Ishikawa (cell line): ENCODE measurements at regions not wholly inside any gene's neighbourhood (a gene's known extent, or its start where the extent isn't known, plus 50 kb on each side); places are given as distances from the start of the nearest gene placed in this dataset.

Experiments
- CEBPB ChIP-seq: IDR thresholded peaks from 2 replicates; pipeline ENCODE4 v1.6.1; 2012
- CREB1 ChIP-seq: IDR thresholded peaks from 2 replicates; pipeline ENCODE4 v1.6.1; 2012; ENCODE audit warnings: low read depth
- EP300 ChIP-seq: IDR thresholded peaks from 2 replicates; pipeline ENCODE4 v1.6.1; 2012; ENCODE audit warnings: borderline replicate concordance
- FOXM1 ChIP-seq: IDR thresholded peaks from 2 replicates; pipeline ENCODE4 v1.6.1; 2012; ENCODE audit warnings: low read depth, borderline replicate concordance
- NFIC ChIP-seq: IDR thresholded peaks from 2 replicates; pipeline ENCODE4 v1.6.1; 2012
- TAF1 ChIP-seq: IDR thresholded peaks from 2 replicates; pipeline ENCODE4 v1.6.1; 2012; ENCODE audit warnings: low read depth, mild to moderate bottlenecking
- TCF12 ChIP-seq: IDR thresholded peaks from 2 replicates; pipeline ENCODE4 v1.6.1; 2012; ENCODE audit warnings: low read depth
- TEAD4 ChIP-seq: IDR thresholded peaks from 2 replicates; pipeline ENCODE4 v1.6.1; 2012
- YY1 ChIP-seq: IDR thresholded peaks from 2 replicates; pipeline ENCODE4 v1.6.1; 2012; ENCODE audit warnings: low read depth
- ZBTB7A ChIP-seq: IDR thresholded peaks from 2 replicates; pipeline ENCODE4 v1.6.1; 2012; ENCODE audit warnings: low read depth
- TF ChIP-seq, protein P1 (sequence below): IDR thresholded peaks from 2 replicates; pipeline ENCODE4 v1.6.1; 2012
- TF ChIP-seq, protein P2 (sequence below): IDR thresholded peaks from 2 replicates; pipeline ENCODE4 v1.6.1; 2012; ENCODE audit warnings: low read depth, mild to moderate bottlenecking

GRCh38 chr9:135380311-135380960 lies 99.1 kb upstream of the PPP1R26 start:
- TF ChIP-seq EP300 (no peak), FOXM1 (no peak), CEBPB (no peak), CREB1 (no peak), TAF1 (no peak), YY1 (no peak), ZBTB7A (no peak), NFIC (no peak), TEAD4 (no peak), TCF12 (no peak)
- TF ChIP-seq, protein P1, sequence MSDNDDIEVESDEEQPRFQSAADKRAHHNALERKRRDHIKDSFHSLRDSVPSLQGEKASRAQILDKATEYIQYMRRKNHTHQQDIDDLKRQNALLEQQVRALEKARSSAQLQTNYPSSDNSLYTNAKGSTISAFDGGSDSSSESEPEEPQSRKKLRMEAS, result no peak
- TF ChIP-seq, protein P2, sequence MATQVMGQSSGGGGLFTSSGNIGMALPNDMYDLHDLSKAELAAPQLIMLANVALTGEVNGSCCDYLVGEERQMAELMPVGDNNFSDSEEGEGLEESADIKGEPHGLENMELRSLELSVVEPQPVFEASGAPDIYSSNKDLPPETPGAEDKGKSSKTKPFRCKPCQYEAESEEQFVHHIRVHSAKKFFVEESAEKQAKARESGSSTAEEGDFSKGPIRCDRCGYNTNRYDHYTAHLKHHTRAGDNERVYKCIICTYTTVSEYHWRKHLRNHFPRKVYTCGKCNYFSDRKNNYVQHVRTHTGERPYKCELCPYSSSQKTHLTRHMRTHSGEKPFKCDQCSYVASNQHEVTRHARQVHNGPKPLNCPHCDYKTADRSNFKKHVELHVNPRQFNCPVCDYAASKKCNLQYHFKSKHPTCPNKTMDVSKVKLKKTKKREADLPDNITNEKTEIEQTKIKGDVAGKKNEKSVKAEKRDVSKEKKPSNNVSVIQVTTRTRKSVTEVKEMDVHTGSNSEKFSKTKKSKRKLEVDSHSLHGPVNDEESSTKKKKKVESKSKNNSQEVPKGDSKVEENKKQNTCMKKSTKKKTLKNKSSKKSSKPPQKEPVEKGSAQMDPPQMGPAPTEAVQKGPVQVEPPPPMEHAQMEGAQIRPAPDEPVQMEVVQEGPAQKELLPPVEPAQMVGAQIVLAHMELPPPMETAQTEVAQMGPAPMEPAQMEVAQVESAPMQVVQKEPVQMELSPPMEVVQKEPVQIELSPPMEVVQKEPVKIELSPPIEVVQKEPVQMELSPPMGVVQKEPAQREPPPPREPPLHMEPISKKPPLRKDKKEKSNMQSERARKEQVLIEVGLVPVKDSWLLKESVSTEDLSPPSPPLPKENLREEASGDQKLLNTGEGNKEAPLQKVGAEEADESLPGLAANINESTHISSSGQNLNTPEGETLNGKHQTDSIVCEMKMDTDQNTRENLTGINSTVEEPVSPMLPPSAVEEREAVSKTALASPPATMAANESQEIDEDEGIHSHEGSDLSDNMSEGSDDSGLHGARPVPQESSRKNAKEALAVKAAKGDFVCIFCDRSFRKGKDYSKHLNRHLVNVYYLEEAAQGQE, result no peak
